Trophoblast cell (in vitro differentiated cells and primary cell): ENCODE measurements at regions not wholly inside any gene's neighbourhood (a gene's known extent, or its start where the extent isn't known, plus 50 kb on each side); places are given as distances from the start of the nearest gene placed in this dataset.

Experiments used
- DNase-seq, 2 donors: peaks; one replicate each; pipeline ENCODE4 v3.0.0-alpha.2; 2016
- H2AFZ ChIP-seq: 2 replicates; pipeline ENCODE4 v1.6.1; 2013; ENCODE audit warnings: low read length, moderate library complexity, mild to moderate bottlenecking; ENCODE audit not compliant: insufficient read depth, poor library complexity
- H2AK5ac ChIP-seq: 2 replicates; pipeline ENCODE4 v1.6.1; 2013; ENCODE audit warnings: mild to moderate bottlenecking, low read length
- H2BK120ac ChIP-seq: 2 replicates; pipeline ENCODE4 v1.6.1; 2013; ENCODE audit warnings: low read length, mild to moderate bottlenecking, moderate library complexity; ENCODE audit not compliant: insufficient read depth, poor library complexity
- H2BK12ac ChIP-seq: 2 replicates; pipeline ENCODE4 v1.6.1; 2013; ENCODE audit warnings: mild to moderate bottlenecking, low read length, moderate library complexity
- H2BK5ac ChIP-seq: 2 replicates; pipeline ENCODE4 v1.6.1; 2013; ENCODE audit warnings: low read length, low read depth, moderate library complexity, mild to moderate bottlenecking; ENCODE audit not compliant: poor library complexity
- H3K14ac ChIP-seq: 2 replicates; pipeline ENCODE4 v1.6.1; 2013; ENCODE audit warnings: mild to moderate bottlenecking, low read length
- H3K18ac ChIP-seq: 2 replicates; pipeline ENCODE4 v1.6.1; 2013; ENCODE audit warnings: mild to moderate bottlenecking, low read length
- H3K23ac ChIP-seq: 2 replicates; pipeline ENCODE4 v1.6.1; 2013; ENCODE audit warnings: low read length
- H3K27ac ChIP-seq: 2 replicates; pipeline ENCODE4 v1.5.1; 2013; ENCODE audit warnings: low read depth, mild to moderate bottlenecking, inconsistent platforms, low read length, moderate library complexity
- H3K27me3 ChIP-seq: 2 replicates; pipeline ENCODE4 v1.6.1; 2013; ENCODE audit warnings: inconsistent platforms, mild to moderate bottlenecking, low read length, moderate library complexity; ENCODE audit not compliant: insufficient read depth
- H3K36me3 ChIP-seq, 2 experiments: 1 replicate in 1 of 2; 2 replicates in 1 of 2; pipeline ENCODE4 v1.6.1; 2013; ENCODE audit warnings: low read length in 2 of 2, mild to moderate bottlenecking in 2 of 2, moderate library complexity in 1 of 2; ENCODE audit not compliant: insufficient read depth in 2 of 2, control insufficient read depth in 1 of 2
- H3K4ac ChIP-seq: 2 replicates; pipeline ENCODE4 v1.6.1; 2013; ENCODE audit warnings: low read depth, mild to moderate bottlenecking, low read length, moderate library complexity
- H3K4me1 ChIP-seq, 2 experiments: 1 replicate in 1 of 2; 2 replicates in 1 of 2; pipeline ENCODE4 v1.6.1; 2013; ENCODE audit warnings: low read length in 2 of 2, mild to moderate bottlenecking in 2 of 2, moderate library complexity in 1 of 2; ENCODE audit not compliant: insufficient read depth in 2 of 2, control insufficient read depth in 1 of 2
- H3K4me2 ChIP-seq: 2 replicates; pipeline ENCODE4 v1.6.1; 2013; ENCODE audit warnings: inconsistent platforms, mild to moderate bottlenecking, low read length, moderate library complexity
- H3K4me3 ChIP-seq: 2 replicates; pipeline ENCODE4 v1.5.1; 2013; ENCODE audit warnings: mild to moderate bottlenecking, low read depth, low read length, inconsistent platforms
- H3K79me1 ChIP-seq: one replicate; pipeline ENCODE4 v1.6.1; 2013; ENCODE audit warnings: low read length
- H3K79me2 ChIP-seq: 2 replicates; pipeline ENCODE4 v1.6.1; 2013; ENCODE audit warnings: low read length, mild to moderate bottlenecking; ENCODE audit not compliant: control insufficient read depth, insufficient read depth, poor library complexity
- H3K9ac ChIP-seq: 2 replicates; pipeline ENCODE4 v1.6.1; 2013; ENCODE audit warnings: mild to moderate bottlenecking, low read length
- H3K9me3 ChIP-seq: 2 replicates; pipeline ENCODE4 v1.6.1; 2013; ENCODE audit warnings: low read depth, mild to moderate bottlenecking, control low read depth, inconsistent platforms, low read length; ENCODE audit not compliant: insufficient read depth
- H4K12ac ChIP-seq: 2 replicates; pipeline ENCODE4 v1.6.1; 2013; ENCODE audit warnings: low read depth, mild to moderate bottlenecking, low read length, moderate library complexity
- H4K8ac ChIP-seq: 2 replicates; pipeline ENCODE4 v1.6.1; 2013; ENCODE audit warnings: low read depth, mild to moderate bottlenecking, low read length, moderate library complexity
- H4K91ac ChIP-seq: one replicate; pipeline ENCODE4 v1.6.1; 2013; ENCODE audit warnings: low read depth, mild to moderate bottlenecking, low read length, moderate library complexity
- WGBS: extraction: QIAGEN DNeasy Blood & Tissue Kit; methylation state at CpG from one replicate; pipeline ENCODE4 v1.1.7; 2013; ENCODE audit warnings: missing lambda C conversion rate; ENCODE audit not compliant: insufficient read length, insufficient coverage; ENCODE audit errors: extremely low coverage; 5-methylcytosine and 5-hydroxymethylcytosine counted together

DNA sequence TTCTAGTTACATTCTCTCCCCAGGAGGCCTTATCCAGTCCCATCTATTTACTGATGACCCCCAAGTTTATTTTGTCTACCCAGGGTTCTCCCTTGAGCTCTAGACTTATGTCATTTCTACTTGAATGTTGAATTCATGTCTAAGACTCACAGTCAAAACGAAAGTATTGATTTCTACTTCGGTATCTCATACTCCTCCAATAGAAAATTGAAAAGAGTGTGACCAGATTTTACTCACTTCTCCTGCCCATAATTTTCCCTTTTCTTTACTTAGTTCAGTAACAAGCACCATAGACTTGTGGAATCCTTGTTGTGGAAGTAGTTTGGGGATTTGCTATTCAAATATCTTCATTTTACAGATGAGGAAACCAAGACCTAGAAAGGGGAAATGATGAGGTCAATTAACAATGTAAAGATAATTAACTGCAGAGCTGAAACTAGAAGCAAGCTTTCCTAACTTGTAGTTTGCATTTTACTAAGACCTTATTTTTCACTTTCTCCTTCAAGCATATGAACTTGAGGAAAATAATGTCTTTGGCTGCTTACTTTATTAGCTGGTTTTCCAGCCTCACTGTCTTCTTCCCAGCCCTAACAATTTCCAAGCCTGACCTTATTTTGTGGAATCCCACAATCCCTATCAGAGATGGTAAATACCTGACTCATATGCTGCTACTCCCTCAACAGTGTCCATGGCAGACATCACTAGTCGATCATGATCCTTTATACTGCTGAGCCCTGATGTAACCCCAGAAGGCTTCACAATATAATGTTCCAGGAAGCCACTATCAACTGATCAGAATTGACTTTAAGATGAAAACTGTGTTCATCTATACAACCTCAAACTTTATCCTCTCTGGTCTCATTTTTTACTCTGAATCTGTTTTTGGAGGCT, 123.9 kb upstream of the AGBL1 start:
- Histone ChIP-seq H3K9me3 (no peaks in the 10 kb centered on the region), H3K36me3 (no peaks in the 10 kb centered on the region), H3K23ac (no peak overlapping the region), H4K91ac (no peak overlapping the region), H3K9ac (no peak overlapping the region), H3K4ac (no peak overlapping the region), H2BK5ac (no peak overlapping the region), H3K79me2 (no peaks in the 10 kb centered on the region), H3K27me3 (no peaks in the 10 kb centered on the region), H3K79me1 (no peaks in the 10 kb centered on the region), H2AK5ac (no peak overlapping the region), H3K4me3 (no peak overlapping the region), H3K4me1 (no peaks in the 10 kb centered on the region), H4K8ac (no peak overlapping the region), H3K14ac (no peak overlapping the region), H3K27ac (no peak overlapping the region), H2AFZ (no peak overlapping the region), H4K12ac (no peak overlapping the region), H2BK12ac (no peak overlapping the region), H2BK120ac (no peak overlapping the region), H3K4me2 (no peak overlapping the region), H3K18ac (no peak overlapping the region)
- WGBS: no CpG with 5 or more reads among the region's 3 CpGs
- DNase-seq: no peak

- no CpG with 5 or more reads among the region's 2 CpGs for WGBS
- H3K18ac ChIP-seq: no peak overlapping the region
- H3K9me3 ChIP-seq: no peaks in the 10 kb centered on the region
- H4K91ac ChIP-seq: no peak overlapping the region
- H3K4me1 ChIP-seq: no peaks in the 10 kb centered on the region
- H2BK120ac ChIP-seq: no peak overlapping the region
- H2BK5ac ChIP-seq: no peak overlapping the region
- no peaks in the 10 kb centered on the region for H3K79me2 ChIP-seq
- H4K8ac ChIP-seq: no peak overlapping the region
- no peak overlapping the region for H2BK12ac ChIP-seq
- H3K14ac ChIP-seq: no peak overlapping the region
- DNase-seq: no peak
- no peak overlapping the region for H2AK5ac ChIP-seq
- H3K4me3 ChIP-seq: no peak overlapping the region
- no peak overlapping the region for H3K4me2 ChIP-seq
- H3K27ac ChIP-seq: no peak overlapping the region
- no peak overlapping the region for H2AFZ ChIP-seq
- H3K9ac ChIP-seq: no peak overlapping the region
- no peaks in the 10 kb centered on the region for H3K36me3 ChIP-seq
- no peak overlapping the region for H3K23ac ChIP-seq
- no peak overlapping the region for H3K4ac ChIP-seq
- H3K79me1 ChIP-seq: no peaks in the 10 kb centered on the region
- no peaks in the 10 kb centered on the region for H3K27me3 ChIP-seq
- H4K12ac ChIP-seq: no peak overlapping the region
These were observed 123.0 kb upstream of the AGBL1 start for GRCh38 chr15:85956532-85957275.

DNA sequence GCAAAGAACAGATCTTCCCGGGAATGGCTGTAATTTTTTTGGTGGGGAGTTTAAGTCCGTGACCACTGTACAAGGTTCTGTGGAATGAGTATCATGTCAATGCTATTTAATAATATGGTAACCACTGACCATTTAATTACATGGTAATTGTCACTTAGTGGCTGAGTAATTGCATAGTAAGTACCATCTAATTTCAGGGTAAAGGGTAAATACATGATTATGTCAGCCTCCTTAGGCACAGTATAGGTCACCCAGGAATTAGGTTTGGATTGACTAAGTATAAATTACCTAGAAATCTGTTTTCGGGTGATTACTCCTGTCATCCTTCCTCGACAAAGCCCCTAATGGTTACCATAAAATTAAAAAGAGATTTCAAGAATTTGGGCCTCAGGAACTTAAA, 120.1 kb upstream of the AGBL1 start:
- Histone ChIP-seq H3K27ac (no peak overlapping the region), H3K79me1 (no peaks in the 10 kb centered on the region), H2AFZ (no peak overlapping the region), H3K4me1 (no peaks in the 10 kb centered on the region), H3K27me3 (no peaks in the 10 kb centered on the region), H4K12ac (no peak overlapping the region), H3K9me3 (no peaks in the 10 kb centered on the region), H4K8ac (no peak overlapping the region), H3K18ac (no peak overlapping the region), H3K4me2 (no peak overlapping the region), H2BK12ac (no peak overlapping the region), H3K4me3 (no peak overlapping the region), H3K4ac (no peak overlapping the region), H2BK5ac (no peak overlapping the region), H3K79me2 (no peaks in the 10 kb centered on the region), H2BK120ac (no peak overlapping the region), H3K14ac (no peak overlapping the region), H3K9ac (no peak overlapping the region), H3K36me3 (no peaks in the 10 kb centered on the region), H4K91ac (no peak overlapping the region), H3K23ac (no peak overlapping the region), H2AK5ac (no peak overlapping the region)
- WGBS: no CpG with 5 or more reads among the region's 4 CpGs
- no peak for DNase-seq

DNA sequence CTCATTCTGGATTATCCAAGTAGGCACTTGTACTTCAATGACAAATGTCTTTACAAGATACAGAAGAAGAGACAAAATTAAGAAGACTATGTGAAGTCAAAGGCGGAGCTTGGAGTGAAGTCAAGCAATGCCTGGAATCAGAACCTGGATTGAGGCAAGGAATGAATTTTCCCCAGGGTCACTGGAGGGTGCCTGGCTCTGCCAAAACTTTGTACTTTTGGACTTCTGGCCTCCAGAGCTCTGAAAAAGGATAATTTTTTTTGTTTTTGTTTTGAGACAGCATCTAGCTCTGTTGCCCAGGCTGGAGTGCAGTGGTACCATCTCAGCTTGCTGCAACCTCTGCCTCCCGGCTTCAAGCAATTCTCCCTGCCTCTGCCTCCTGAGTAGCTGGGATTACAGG, 119.3 kb upstream of the AGBL1 start:
- H3K9me3 ChIP-seq: no peaks in the 10 kb centered on the region
- H3K4me1 ChIP-seq: no peaks in the 10 kb centered on the region
- H3K27ac ChIP-seq: no peak overlapping the region
- no peaks in the 10 kb centered on the region for H3K79me2 ChIP-seq
- no peak overlapping the region for H4K91ac ChIP-seq
- H4K12ac ChIP-seq: no peak overlapping the region
- H3K4ac ChIP-seq: no peak overlapping the region
- H2AFZ ChIP-seq: no peak overlapping the region
- no peak overlapping the region for H2BK5ac ChIP-seq
- no peaks in the 10 kb centered on the region for H3K79me1 ChIP-seq
- H4K8ac ChIP-seq: no peak overlapping the region
- H3K4me2 ChIP-seq: no peak overlapping the region
- no peak overlapping the region for H2BK120ac ChIP-seq
- no peak for DNase-seq
- H3K27me3 ChIP-seq: no peaks in the 10 kb centered on the region
- H3K18ac ChIP-seq: no peak overlapping the region
- H3K14ac ChIP-seq: no peak overlapping the region
- no peak overlapping the region for H3K4me3 ChIP-seq
- WGBS: no CpG with 5 or more reads among the region's 2 CpGs
- no peak overlapping the region for H3K9ac ChIP-seq
- no peak overlapping the region for H2AK5ac ChIP-seq
- H2BK12ac ChIP-seq: no peak overlapping the region
- no peak overlapping the region for H3K23ac ChIP-seq
- no peaks in the 10 kb centered on the region for H3K36me3 ChIP-seq
